ENCODE measurements at regions not wholly inside any gene's neighbourhood (a gene's known extent, or its start where the extent isn't known, plus 50 kb on each side); places are given as distances from the start of the nearest gene placed in this dataset.

DNA sequence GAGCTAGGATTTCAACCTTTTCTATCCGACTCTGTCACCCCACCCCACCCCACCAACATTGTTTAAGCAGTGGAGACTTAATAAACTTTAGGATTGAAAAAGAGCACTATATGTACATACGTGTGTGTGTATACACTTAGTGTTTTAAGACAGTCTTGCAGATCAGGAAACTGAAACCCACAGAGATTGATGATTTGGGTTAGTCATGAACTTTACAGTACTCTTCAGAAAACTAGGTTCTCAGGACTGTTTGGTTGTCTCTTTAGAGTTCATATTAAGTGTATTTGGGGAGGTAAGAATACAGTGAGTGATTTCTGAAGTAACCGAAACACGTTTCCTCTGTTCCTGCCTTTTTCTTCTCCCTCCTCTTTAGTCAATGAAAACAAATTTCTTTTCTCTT, 1043.1 kb downstream of the TLE1 start:
- TF ChIP-seq, protein P1, sequence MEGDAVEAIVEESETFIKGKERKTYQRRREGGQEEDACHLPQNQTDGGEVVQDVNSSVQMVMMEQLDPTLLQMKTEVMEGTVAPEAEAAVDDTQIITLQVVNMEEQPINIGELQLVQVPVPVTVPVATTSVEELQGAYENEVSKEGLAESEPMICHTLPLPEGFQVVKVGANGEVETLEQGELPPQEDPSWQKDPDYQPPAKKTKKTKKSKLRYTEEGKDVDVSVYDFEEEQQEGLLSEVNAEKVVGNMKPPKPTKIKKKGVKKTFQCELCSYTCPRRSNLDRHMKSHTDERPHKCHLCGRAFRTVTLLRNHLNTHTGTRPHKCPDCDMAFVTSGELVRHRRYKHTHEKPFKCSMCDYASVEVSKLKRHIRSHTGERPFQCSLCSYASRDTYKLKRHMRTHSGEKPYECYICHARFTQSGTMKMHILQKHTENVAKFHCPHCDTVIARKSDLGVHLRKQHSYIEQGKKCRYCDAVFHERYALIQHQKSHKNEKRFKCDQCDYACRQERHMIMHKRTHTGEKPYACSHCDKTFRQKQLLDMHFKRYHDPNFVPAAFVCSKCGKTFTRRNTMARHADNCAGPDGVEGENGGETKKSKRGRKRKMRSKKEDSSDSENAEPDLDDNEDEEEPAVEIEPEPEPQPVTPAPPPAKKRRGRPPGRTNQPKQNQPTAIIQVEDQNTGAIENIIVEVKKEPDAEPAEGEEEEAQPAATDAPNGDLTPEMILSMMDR (conservative IDR thresholded peaks at IDR 0.05) = no peak
- no peak for TF ChIP-seq ZFX (IDR thresholded peaks at IDR 0.05)

All from C4-2B (cell line).